Uterus (tissue), 2 donors: ENCODE measurements at regions not wholly inside any gene's neighbourhood (a gene's known extent, or its start where the extent isn't known, plus 50 kb on each side); places are given as distances from the start of the nearest gene placed in this dataset.

Source experiments
- CTCF ChIP-seq, 4 experiments: fragments of 200-600 bp in 2 of 4; fragments of 450-650 bp in 2 of 4; sonication (generic) in 2 of 4; IDR thresholded peaks; one replicate each; pipeline ENCODE4 v1.5.1; 2016 to 2019; ENCODE audit warnings: antibody characterized with exemption in 4 of 4, mild to moderate bottlenecking in 2 of 4, moderate library complexity in 1 of 4
- POLR2A ChIP-seq, 2 donors: fragments of 450-650 bp; IDR thresholded peaks; one replicate each; pipeline ENCODE4 v1.6.1; 2016; ENCODE audit warnings: antibody characterized with exemption in 2 of 2, mild to moderate bottlenecking in 1 of 2, moderate library complexity in 1 of 2

GRCh38 chr5:175803254-175803653, 68.1 kb upstream of the CPLX2 start:
- no peak for TF ChIP-seq CTCF (IDR thresholded peaks at IDR 0.05)
- no peak for TF ChIP-seq POLR2A (IDR thresholded peaks at IDR 0.05)
